Uterus (tissue), 3 donors: ENCODE measurements at regions not wholly inside any gene's neighbourhood (a gene's known extent, or its start where the extent isn't known, plus 50 kb on each side); places are given as distances from the start of the nearest gene placed in this dataset.

Experiments used
- DNase-seq, 2 donors: peaks; one replicate each; pipeline ENCODE4 v3.0.0-alpha.2; 2019 to 2020
- H3K27ac ChIP-seq, 2 donors: fragments of 200-600 bp; sonication (generic); 1 replicate in 1 of 2; 2 replicates in 1 of 2; pipeline ENCODE4 v1.5.1; 2016 to 2018
- H3K27me3 ChIP-seq, 2 donors: fragments of 200-600 bp; sonication (generic); one replicate each; pipeline ENCODE4 v1.5.1; 2018 to 2019; ENCODE audit warnings: control low read depth in 1 of 2
- H3K36me3 ChIP-seq, 2 donors: fragments of 200-600 bp; sonication (generic); one replicate each; pipeline ENCODE4 v1.5.1; 2019; ENCODE audit warnings: control low read depth in 1 of 2
- H3K4me1 ChIP-seq, 2 donors: fragments of 200-600 bp; sonication (generic); one replicate each; pipeline ENCODE4 v1.5.1; 2018 to 2019; ENCODE audit warnings: control low read depth in 1 of 2
- H3K4me3 ChIP-seq, 2 donors: fragments of 200-600 bp; sonication (generic); 1 replicate in 1 of 2; 2 replicates in 1 of 2; pipeline ENCODE4 v1.5.1; 2018 to 2019; ENCODE audit warnings: mild to moderate bottlenecking in 1 of 2
- H3K9me3 ChIP-seq, 2 donors: fragments of 200-600 bp; sonication (generic); one replicate each; pipeline ENCODE4 v1.5.1; 2019; ENCODE audit warnings: control low read depth in 1 of 2
- CTCF ChIP-seq, 4 experiments: fragments of 200-600 bp in 2 of 4; fragments of 450-650 bp in 2 of 4; sonication (generic) in 2 of 4; IDR thresholded peaks; one replicate each; pipeline ENCODE4 v1.5.1; 2016 to 2019; ENCODE audit warnings: antibody characterized with exemption in 4 of 4, mild to moderate bottlenecking in 2 of 4, moderate library complexity in 1 of 4
- POLR2A ChIP-seq, 2 donors: fragments of 450-650 bp; IDR thresholded peaks; one replicate each; pipeline ENCODE4 v1.6.1; 2016; ENCODE audit warnings: antibody characterized with exemption in 2 of 2, mild to moderate bottlenecking in 1 of 2, moderate library complexity in 1 of 2
- intact Hi-C: fragments of 100-400 bp; cut with DNase I; formaldehyde crosslinking; loops from one replicate; pipeline ENCODE4 v1.15.1; 2023; ENCODE audit warnings: low total_unique reads
- donor health status: DM: yes; HTN: yes; CAD: no.

GRCh38 chr3:76855451-76855850 lies 184.4 kb upstream of the ROBO2 start:
- Histone ChIP-seq H3K4me1 (no peaks in the 10 kb centered on the region), H3K27ac (no peak overlapping the region), H3K36me3 (no peaks in the 10 kb centered on the region), H3K27me3 (no peaks in the 10 kb centered on the region), H3K9me3 (no peaks in the 10 kb centered on the region), H3K4me3 (no peak overlapping the region)
- intact Hi-C loops: no loop called here
- no peak for DNase-seq
- no peak for TF ChIP-seq CTCF (IDR thresholded peaks at IDR 0.05)

- Histone ChIP-seq H3K4me3 (no peak overlapping the region), H3K27ac (no peak overlapping the region), H3K36me3 (no peaks in the 10 kb centered on the region), H3K9me3 (no peaks in the 10 kb centered on the region), H3K27me3 (no peaks in the 10 kb centered on the region), H3K4me1 (no peaks in the 10 kb centered on the region)
- no peak for DNase-seq
- no peak for TF ChIP-seq CTCF (IDR thresholded peaks at IDR 0.05)
- no peak for TF ChIP-seq POLR2A (IDR thresholded peaks at IDR 0.05)
- intact Hi-C loops: no loop called here
These were observed 180.3 kb upstream of the ROBO2 start for GRCh38 chr3:76859596-76859995.

GRCh38 chr3:76864355-76864754 lies 175.5 kb upstream of the ROBO2 start:
- TF ChIP-seq CTCF (IDR thresholded peaks at IDR 0.05) (no peak), POLR2A (IDR thresholded peaks at IDR 0.05) (no peak)
- intact Hi-C loops: no loop called here
- Histone ChIP-seq H3K4me3 (no peak overlapping the region), H3K4me1 (no peaks in the 10 kb centered on the region), H3K9me3 (no peaks in the 10 kb centered on the region), H3K27me3 (no peaks in the 10 kb centered on the region), H3K27ac (no peak overlapping the region), H3K36me3 (no peaks in the 10 kb centered on the region)
- DNase-seq: no peak

GRCh38 chr3:76866729-76867408 lies 173.0 kb upstream of the ROBO2 start:
- Histone ChIP-seq H3K9me3 (no peaks in the 10 kb centered on the region), H3K36me3 (no peaks in the 10 kb centered on the region), H3K4me1 (no peaks in the 10 kb centered on the region), H3K27ac (no peak overlapping the region), H3K27me3 (no peaks in the 10 kb centered on the region), H3K4me3 (no peak overlapping the region)
- intact Hi-C loops: no loop called here
- no peak for DNase-seq
- TF ChIP-seq POLR2A (IDR thresholded peaks at IDR 0.05): no peak
- no peak for TF ChIP-seq CTCF (IDR thresholded peaks at IDR 0.05)

- TF ChIP-seq POLR2A (IDR thresholded peaks at IDR 0.05) (no peak), CTCF (IDR thresholded peaks at IDR 0.05) (no peak)
- DNase-seq: no peak
- Histone ChIP-seq H3K9me3 (no peaks in the 10 kb centered on the region), H3K27ac (no peak overlapping the region), H3K4me1 (no peaks in the 10 kb centered on the region), H3K36me3 (no peaks in the 10 kb centered on the region), H3K4me3 (no peak overlapping the region), H3K27me3 (no peaks in the 10 kb centered on the region)
- intact Hi-C loops: no loop called here
These were observed 170.0 kb upstream of the ROBO2 start for GRCh38 chr3:76869726-76870384.
